ENCODE measurements at regions not wholly inside any gene's neighbourhood (a gene's known extent, or its start where the extent isn't known, plus 50 kb on each side); places are given as distances from the start of the nearest gene placed in this dataset.

- DNase-seq = no peak
Observed at GRCh38 chr4:36494747-36495146, 213.3 kb downstream of the DTHD1 start.

GRCh38 chr4:36502350-36502749 is 220.9 kb downstream of the DTHD1 start:
- DNase-seq = no peak

DNA sequence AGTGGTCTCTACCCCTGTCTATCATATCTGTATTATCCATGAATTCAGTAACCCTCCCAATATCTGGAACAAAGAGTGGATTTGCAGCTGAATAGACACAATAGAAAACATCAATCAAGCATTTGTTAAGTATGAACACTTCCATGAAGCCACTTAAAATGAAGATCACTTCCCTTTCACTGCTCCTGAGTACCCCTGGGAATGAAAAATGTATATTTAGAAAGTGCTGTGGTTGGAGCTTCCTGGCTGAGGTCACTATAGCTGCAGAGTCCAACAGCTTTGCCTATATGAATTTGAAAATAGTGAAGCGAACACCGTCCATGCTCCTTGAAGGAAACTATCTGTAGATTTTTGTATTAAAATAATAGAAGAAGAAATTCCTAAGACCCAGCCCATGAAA is 227.0 kb downstream of the DTHD1 start:
- no peak for DNase-seq

GRCh38 chr4:36509845-36510244 is 228.4 kb downstream of the DTHD1 start:
- DNase-seq = no peak

- no peak for DNase-seq
Observed at GRCh38 chr4:36511785-36512184, 230.4 kb downstream of the DTHD1 start.

GRCh38 chr4:36516522-36517095 is 235.2 kb downstream of the DTHD1 start:
- DNase-seq = no peak

- DNase-seq = no peak
Observed at GRCh38 chr4:36523182-36523581, 241.8 kb downstream of the DTHD1 start.

GRCh38 chr4:36532670-36533379 is 251.4 kb downstream of the DTHD1 start:
- DNase-seq = no peak

GRCh38 chr4:36533944-36534343 is 252.5 kb downstream of the DTHD1 start:
- no peak for DNase-seq

DNA sequence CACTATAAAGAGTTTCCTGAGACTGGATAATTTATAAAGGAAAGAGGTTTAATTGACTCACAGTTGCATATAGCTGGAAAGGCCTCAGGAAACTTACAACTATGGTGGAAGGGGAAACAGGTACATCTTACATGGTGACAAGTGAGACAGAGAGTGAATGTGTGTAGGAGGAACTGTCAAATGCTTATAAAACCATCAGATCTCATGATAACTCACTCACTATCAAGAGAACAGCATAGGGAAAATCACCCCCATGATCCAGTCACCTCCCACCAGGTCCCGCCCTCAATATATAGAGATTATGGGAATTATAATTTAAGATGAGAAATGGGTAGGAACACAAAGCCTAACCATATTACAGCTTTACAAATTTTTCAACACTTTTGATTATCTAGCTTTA is 266.0 kb downstream of the DTHD1 start:
- no peak for DNase-seq

DNA sequence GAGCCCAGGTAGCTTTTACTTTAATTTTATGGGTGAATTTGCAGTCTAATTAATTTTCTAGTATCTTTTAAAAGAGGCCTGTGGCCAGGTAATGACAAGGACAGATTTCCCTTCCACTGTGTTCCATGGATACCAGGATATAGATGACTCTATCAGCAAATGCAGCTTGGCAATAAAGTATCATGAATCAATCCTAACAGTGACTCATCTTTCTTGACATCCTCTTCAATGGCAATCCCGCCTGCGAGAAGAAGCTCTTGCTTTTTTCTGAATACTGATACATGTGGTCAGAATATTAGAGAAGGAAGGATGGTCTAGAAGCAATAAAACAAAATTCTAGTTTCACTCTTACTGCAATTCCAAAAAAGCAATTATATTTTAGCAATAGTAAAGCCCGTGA is 267.8 kb downstream of the DTHD1 start:
- no peak for DNase-seq

DNA sequence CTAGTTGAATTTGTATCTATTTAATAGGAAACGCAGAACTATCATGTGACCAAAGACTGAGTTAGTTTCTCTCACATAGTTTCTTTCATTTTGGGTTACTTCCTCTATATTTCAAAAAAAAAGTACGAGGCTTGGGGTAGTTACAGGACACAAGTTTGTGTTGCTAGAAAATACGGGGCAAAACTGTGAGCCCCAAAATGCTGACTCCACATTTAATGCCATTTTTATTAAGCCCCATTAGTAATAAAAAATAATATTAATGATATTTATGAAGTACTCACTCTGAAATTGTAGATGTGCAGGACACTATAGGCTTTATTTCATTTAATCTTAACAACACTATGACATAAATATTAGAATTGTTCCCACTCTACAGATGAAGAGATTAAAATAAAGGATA is 268.6 kb downstream of the DTHD1 start:
- DNase-seq = no peak

GRCh38 chr4:36551697-36552214 is 270.3 kb downstream of the DTHD1 start:
- DNase-seq = no peak

GRCh38 chr4:36553029-36553428 is 271.6 kb downstream of the DTHD1 start:
- DNase-seq = no peak

- no peak for DNase-seq
Observed at GRCh38 chr4:36553453-36553852, 272.0 kb downstream of the DTHD1 start.

DNA sequence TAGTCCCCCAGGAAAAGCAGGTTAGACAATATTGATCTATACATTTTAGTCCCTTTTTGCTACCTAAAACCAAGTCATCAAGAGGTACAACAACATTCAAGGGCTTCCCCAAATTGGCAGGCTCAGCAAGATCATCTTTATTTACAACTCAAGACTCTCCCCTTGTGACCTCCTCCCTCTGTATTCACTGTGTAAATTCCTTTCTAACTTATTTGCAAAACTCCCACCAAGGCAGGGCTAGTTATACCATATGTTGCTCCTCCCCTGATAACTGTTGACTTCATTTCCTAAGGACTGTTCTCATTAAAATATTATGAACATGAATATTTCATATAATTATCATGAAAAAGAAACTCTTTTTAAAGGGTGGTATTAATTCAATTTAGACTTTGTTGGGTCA is 275.6 kb downstream of the DTHD1 start:
- DNase-seq = no peak

- DNase-seq = no peak
Observed at GRCh38 chr4:36568575-36568974, 287.2 kb downstream of the DTHD1 start.

GRCh38 chr4:36573441-36573840 is 292.0 kb downstream of the DTHD1 start:
- DNase-seq = no peak

- no peak for DNase-seq
Observed at GRCh38 chr4:36574816-36575215, 293.4 kb downstream of the DTHD1 start.

GRCh38 chr4:36582198-36582597 is 300.8 kb downstream of the DTHD1 start:
- no peak for DNase-seq

DNA sequence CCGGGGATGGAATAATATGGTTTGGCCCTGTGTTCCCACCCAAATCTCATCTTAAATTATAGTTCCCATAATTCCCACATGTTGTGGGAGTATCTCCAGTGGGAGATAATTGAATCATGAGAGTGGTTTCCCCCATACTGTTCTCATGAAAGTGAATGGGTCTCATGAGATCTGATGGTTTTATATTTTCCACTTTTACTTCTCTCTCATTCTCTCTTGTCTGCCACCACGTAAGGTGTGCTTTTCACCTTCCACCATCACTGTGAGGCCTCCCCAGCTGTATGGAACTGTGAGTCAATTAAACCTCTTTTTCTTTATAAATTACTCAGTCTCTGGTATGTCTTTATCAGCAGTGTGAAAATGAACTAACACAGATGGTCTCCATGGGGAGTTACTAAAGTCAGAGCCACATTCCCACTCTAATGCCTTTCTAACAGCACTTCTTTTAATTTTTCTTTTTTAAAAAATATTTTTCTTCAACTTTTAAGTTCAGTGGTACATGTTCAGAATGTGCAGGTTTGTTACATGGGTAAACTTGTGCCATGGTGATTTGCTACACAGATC is 306.6 kb downstream of the DTHD1 start:
- DNase-seq = no peak

GRCh38 chr4:36590343-36590742 is 308.9 kb downstream of the DTHD1 start:
- no peak for DNase-seq

GRCh38 chr4:36601864-36602495 is 320.6 kb downstream of the DTHD1 start:
- no peak for DNase-seq

DNA sequence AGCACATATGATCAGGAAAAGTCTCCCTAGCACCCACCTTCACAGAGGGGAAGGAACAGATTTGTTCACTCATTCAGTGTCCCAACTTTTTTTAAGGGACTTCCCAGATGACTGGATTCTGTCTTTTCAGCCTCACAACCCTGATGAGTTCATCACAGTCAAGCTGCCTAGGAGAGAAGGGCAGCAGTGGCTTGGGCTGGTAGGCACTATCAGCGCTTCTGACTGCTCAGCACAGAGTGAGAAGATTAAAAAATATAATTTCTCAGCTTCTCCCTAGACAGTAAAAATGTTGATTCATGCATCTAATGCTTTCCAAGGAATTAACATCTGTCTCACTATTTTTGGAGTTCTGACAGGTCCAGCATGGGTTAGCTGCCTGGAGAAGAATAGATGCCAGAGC is 328.2 kb downstream of the DTHD1 start:
- DNase-seq = no peak

Data from right hindlimb (tissue), 1 donor.